ENCODE measurements at regions not wholly inside any gene's neighbourhood (a gene's known extent, or its start where the extent isn't known, plus 50 kb on each side); places are given as distances from the start of the nearest gene placed in this dataset.

DNA sequence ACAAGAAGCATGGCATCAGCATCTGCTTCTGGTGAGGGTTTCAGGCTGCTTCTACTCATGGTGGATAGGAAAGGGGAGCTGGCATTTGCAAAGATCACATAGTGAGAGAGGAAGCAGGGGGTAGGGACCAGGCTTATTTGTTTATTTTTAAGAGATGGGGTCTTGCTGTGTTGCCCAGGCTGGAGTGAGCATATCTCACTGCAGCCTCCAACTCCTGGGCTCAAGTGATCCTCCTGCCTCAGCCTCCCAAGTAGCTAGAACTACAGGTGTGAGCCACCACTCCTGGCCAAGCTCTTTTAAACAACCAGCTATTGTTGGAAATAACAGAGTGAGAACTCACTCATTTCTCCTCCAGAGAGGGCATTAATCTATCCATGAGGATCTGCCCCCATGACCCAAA lies 138.8 kb upstream of the FOXN2 start:
- Histone ChIP-seq H3K4me3 (ENCODE audit: low read depth, low read length) (no peak overlapping the region), H3K4me1 (no peaks in the 10 kb centered on the region), H3K27me3 (replicated peaks; ENCODE audit: control insufficient read depth, insufficient read depth, low read length) (no peaks in the 10 kb centered on the region), H3K9me3 (0 out of 2 replicates have a peak, but pooled peaks cover 4% of the 10 kb centered on the region), H3K36me3 (ENCODE audit: control insufficient read depth, insufficient read depth, low read length) (no peaks in the 10 kb centered on the region)
- ChIA-PET CTCF (no interaction called here), POLR2A (no interaction called here)
- H3K4me3 Mint-ChIP-seq (ENCODE audit: unreplicated experiment), result no peak overlapping the region
- H3K36me3 Mint-ChIP-seq (ENCODE audit: insufficient read depth, unreplicated experiment), result no peaks in the 10 kb centered on the region
- H3K4me1 Mint-ChIP-seq (ENCODE audit: low read depth, unreplicated experiment), result peaks cover 7% of the 10 kb centered on the region
- TF ChIP-seq, protein P1, sequence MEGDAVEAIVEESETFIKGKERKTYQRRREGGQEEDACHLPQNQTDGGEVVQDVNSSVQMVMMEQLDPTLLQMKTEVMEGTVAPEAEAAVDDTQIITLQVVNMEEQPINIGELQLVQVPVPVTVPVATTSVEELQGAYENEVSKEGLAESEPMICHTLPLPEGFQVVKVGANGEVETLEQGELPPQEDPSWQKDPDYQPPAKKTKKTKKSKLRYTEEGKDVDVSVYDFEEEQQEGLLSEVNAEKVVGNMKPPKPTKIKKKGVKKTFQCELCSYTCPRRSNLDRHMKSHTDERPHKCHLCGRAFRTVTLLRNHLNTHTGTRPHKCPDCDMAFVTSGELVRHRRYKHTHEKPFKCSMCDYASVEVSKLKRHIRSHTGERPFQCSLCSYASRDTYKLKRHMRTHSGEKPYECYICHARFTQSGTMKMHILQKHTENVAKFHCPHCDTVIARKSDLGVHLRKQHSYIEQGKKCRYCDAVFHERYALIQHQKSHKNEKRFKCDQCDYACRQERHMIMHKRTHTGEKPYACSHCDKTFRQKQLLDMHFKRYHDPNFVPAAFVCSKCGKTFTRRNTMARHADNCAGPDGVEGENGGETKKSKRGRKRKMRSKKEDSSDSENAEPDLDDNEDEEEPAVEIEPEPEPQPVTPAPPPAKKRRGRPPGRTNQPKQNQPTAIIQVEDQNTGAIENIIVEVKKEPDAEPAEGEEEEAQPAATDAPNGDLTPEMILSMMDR (IDR thresholded peaks at IDR 0.05; ENCODE audit: insufficient read depth in 1 of 2, low read depth in 1 of 2, low read length in 1 of 2, severe bottlenecking in 1 of 2, unreplicated experiment in 1 of 2), result no peak
- no peaks in the 10 kb centered on the region for H3K27me3 Mint-ChIP-seq (ENCODE audit: insufficient read depth, unreplicated experiment)
- no peak overlapping the region for H3K27ac Mint-ChIP-seq (ENCODE audit: unreplicated experiment)
- no peak for DNase-seq
- intact Hi-C loops (cut with micrococcal nuclease; ENCODE audit: unreplicated experiment), result no loop called here
- BruUV-seq (replicated peaks), result no TSS peak
- H3K9me3 Mint-ChIP-seq (ENCODE audit: unreplicated experiment), result peaks cover 9% of the 10 kb centered on the region

DNA sequence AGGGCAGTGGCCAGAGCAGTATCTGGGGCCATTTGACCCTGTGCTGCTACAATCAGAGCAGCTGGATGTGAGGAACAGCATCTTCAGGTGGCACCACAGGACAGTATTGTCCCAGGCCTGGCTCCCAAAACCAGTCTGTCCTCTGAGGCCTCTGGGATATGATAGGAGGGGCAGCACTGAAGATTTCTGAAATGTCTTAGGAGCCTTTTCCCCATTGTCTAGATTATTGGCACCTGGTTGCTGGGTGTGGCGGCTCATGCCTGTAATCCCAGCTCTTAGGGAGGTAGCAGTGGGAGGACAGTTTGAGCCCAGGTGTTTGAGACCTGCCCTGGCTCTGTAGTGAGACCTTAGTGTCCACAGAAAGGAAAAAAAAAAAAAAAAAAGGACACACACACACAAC lies 137.6 kb upstream of the FOXN2 start:
- Histone ChIP-seq H3K4me1 (no peaks in the 10 kb centered on the region), H3K9me3 (0 out of 2 replicates have a peak, but pooled peaks cover 4% of the 10 kb centered on the region)
- CTCF ChIA-PET, result no interaction called here

DNA sequence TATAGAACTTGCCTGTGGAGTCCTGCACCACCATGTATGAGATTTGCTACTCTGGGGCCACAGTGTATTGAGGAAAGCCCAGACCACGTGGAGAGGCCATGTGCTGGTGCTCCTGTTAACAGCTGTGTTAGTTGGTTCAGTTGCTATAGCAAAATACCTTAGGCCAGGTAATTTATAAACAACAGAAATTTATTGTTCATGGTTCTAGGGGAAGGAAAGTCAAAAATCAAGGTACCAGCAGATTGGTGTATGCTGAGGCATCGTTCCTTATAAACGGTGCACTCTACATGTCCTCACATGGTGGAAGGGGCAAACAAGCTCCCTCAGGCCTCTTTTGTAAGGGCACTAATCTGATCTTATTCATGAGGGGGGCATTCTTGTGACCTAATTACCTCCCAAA lies 135.9 kb upstream of the FOXN2 start:
- Mint-ChIP-seq H3K36me3 (ENCODE audit: insufficient read depth, unreplicated experiment) (no peaks in the 10 kb centered on the region), H3K4me1 (ENCODE audit: low read depth, unreplicated experiment) (peaks cover 7% of the 10 kb centered on the region), H3K27ac (ENCODE audit: unreplicated experiment) (no peak overlapping the region), H3K27me3 (ENCODE audit: insufficient read depth, unreplicated experiment) (no peaks in the 10 kb centered on the region), H3K9me3 (ENCODE audit: unreplicated experiment) (peaks cover 9% of the 10 kb centered on the region), H3K4me3 (ENCODE audit: unreplicated experiment) (no peak overlapping the region)
- ChIA-PET CTCF (no interaction called here), POLR2A (no interaction called here)
- H3K36me3 ChIP-seq (ENCODE audit: control insufficient read depth, insufficient read depth, low read length), result no peaks in the 10 kb centered on the region
- BruUV-seq (replicated peaks), result no TSS peak
- TF ChIP-seq, protein P1 (IDR thresholded peaks at IDR 0.05; ENCODE audit: insufficient read depth in 1 of 2, low read depth in 1 of 2, low read length in 1 of 2, severe bottlenecking in 1 of 2, unreplicated experiment in 1 of 2), result no peak
- intact Hi-C loops (cut with micrococcal nuclease; ENCODE audit: unreplicated experiment), result no loop called here
- no peaks in the 10 kb centered on the region for H3K27me3 ChIP-seq (replicated peaks; ENCODE audit: control insufficient read depth, insufficient read depth, low read length)
- no peak overlapping the region for H3K4me3 ChIP-seq (ENCODE audit: low read depth, low read length)
- H3K4me1 ChIP-seq, result no peaks in the 10 kb centered on the region
- DNase-seq, result no peak
- 0 out of 2 replicates have a peak, but pooled peaks cover 4% of the 10 kb centered on the region for H3K9me3 ChIP-seq

More for the DNA sequence above, 137.6 kb upstream of the FOXN2 start:
- Mint-ChIP-seq H3K4me1 (ENCODE audit: low read depth, unreplicated experiment) (peaks cover 7% of the 10 kb centered on the region), H3K27ac (ENCODE audit: unreplicated experiment) (no peak overlapping the region), H3K27me3 (ENCODE audit: insufficient read depth, unreplicated experiment) (no peaks in the 10 kb centered on the region), H3K4me3 (ENCODE audit: unreplicated experiment) (no peak overlapping the region), H3K36me3 (ENCODE audit: insufficient read depth, unreplicated experiment) (no peaks in the 10 kb centered on the region), H3K9me3 (ENCODE audit: unreplicated experiment) (peaks cover 9% of the 10 kb centered on the region)
- no peak for DNase-seq
- no peaks in the 10 kb centered on the region for H3K27me3 ChIP-seq (replicated peaks; ENCODE audit: control insufficient read depth, insufficient read depth, low read length)
- POLR2A ChIA-PET, result no interaction called here
- no TSS peak for BruUV-seq (replicated peaks)
- TF ChIP-seq, protein P1 (IDR thresholded peaks at IDR 0.05; ENCODE audit: insufficient read depth in 1 of 2, low read depth in 1 of 2, low read length in 1 of 2, severe bottlenecking in 1 of 2, unreplicated experiment in 1 of 2), result no peak
- no peak overlapping the region for H3K4me3 ChIP-seq (ENCODE audit: low read depth, low read length)
- intact Hi-C loops (cut with micrococcal nuclease; ENCODE audit: unreplicated experiment), result no loop called here
- H3K36me3 ChIP-seq (ENCODE audit: control insufficient read depth, insufficient read depth, low read length), result no peaks in the 10 kb centered on the region

All from Caco-2 (cell line).